NCI-H69 (cell line): ENCODE measurements at regions not wholly inside any gene's neighbourhood (a gene's known extent, or its start where the extent isn't known, plus 50 kb on each side); places are given as distances from the start of the nearest gene placed in this dataset.

Experiments
- DNase-seq: peaks from one replicate; lab custom pipeline; 2025; lab: John Stamatoyannopoulos, UW

- peak; percentile 38 for DNase-seq
Observed at GRCh38 chr11:70796648-70797227, 398.4 kb downstream of the CTTN start.

GRCh38 chr11:70798296-70798695 lies 400.0 kb downstream of the CTTN start:
- DNase-seq, result no peak

- no peak for DNase-seq
Observed at GRCh38 chr11:70799386-70799785, 401.1 kb downstream of the CTTN start.

- no peak for DNase-seq
Observed at GRCh38 chr11:70802185-70802584, 403.9 kb downstream of the CTTN start.

GRCh38 chr11:70804139-70804837 lies 406.0 kb downstream of the CTTN start:
- DNase-seq, result no peak

GRCh38 chr11:70805243-70805642 lies 406.9 kb downstream of the CTTN start:
- no peak for DNase-seq

GRCh38 chr11:70805971-70806370 lies 407.6 kb downstream of the CTTN start:
- DNase-seq, result no peak

GRCh38 chr11:70806461-70807194 lies 408.3 kb downstream of the CTTN start:
- no peak for DNase-seq

GRCh38 chr11:70807195-70807543 lies 408.8 kb downstream of the CTTN start:
- DNase-seq, result no peak

- DNase-seq, result no peak
Observed at GRCh38 chr11:70808686-70809375, 410.5 kb downstream of the CTTN start.

GRCh38 chr11:70810133-70810532 lies 411.8 kb downstream of the CTTN start:
- no peak for DNase-seq

GRCh38 chr11:70810681-70811080 lies 412.4 kb downstream of the CTTN start:
- DNase-seq, result no peak

- no peak for DNase-seq
Observed at GRCh38 chr11:70811483-70811882, 413.2 kb downstream of the CTTN start.

- no peak for DNase-seq
Observed at GRCh38 chr11:70811915-70812314, 413.6 kb downstream of the CTTN start.

- DNase-seq, result no peak
Observed at GRCh38 chr11:70812472-70812871, 414.1 kb downstream of the CTTN start.

- no peak for DNase-seq
Observed at GRCh38 chr11:70813651-70814050, 415.3 kb downstream of the CTTN start.

- DNase-seq, result no peak
Observed at GRCh38 chr11:70815485-70815832, 417.1 kb downstream of the CTTN start.

GRCh38 chr11:70816156-70816678 lies 417.9 kb downstream of the CTTN start:
- peak; percentile 25 for DNase-seq

GRCh38 chr11:70818351-70818750 lies 420.0 kb downstream of the CTTN start:
- peak; percentile 18 for DNase-seq

- no peak for DNase-seq
Observed at GRCh38 chr11:70819022-70819421, 420.7 kb downstream of the CTTN start.

GRCh38 chr11:70820311-70820710 lies 422.0 kb downstream of the CTTN start:
- no peak for DNase-seq

- DNase-seq, result no peak
Observed at GRCh38 chr11:70820712-70821111, 422.4 kb downstream of the CTTN start.

- no peak for DNase-seq
Observed at GRCh38 chr11:70823771-70824170, 425.4 kb downstream of the CTTN start.
